HG03575 (cell line): ENCODE measurements at regions not wholly inside any gene's neighbourhood (a gene's known extent, or its start where the extent isn't known, plus 50 kb on each side); places are given as distances from the start of the nearest gene placed in this dataset.

ENCODE experiments used
- ATAC-seq: cut with Tn5 transposase; IDR thresholded peaks from one replicate; pipeline ENCODE4 v1.9.1; 2021; ENCODE audit not compliant: unreplicated experiment, insufficient number of reproducible peaks, low FRiP score; ENCODE audit errors: extremely low read depth

DNA sequence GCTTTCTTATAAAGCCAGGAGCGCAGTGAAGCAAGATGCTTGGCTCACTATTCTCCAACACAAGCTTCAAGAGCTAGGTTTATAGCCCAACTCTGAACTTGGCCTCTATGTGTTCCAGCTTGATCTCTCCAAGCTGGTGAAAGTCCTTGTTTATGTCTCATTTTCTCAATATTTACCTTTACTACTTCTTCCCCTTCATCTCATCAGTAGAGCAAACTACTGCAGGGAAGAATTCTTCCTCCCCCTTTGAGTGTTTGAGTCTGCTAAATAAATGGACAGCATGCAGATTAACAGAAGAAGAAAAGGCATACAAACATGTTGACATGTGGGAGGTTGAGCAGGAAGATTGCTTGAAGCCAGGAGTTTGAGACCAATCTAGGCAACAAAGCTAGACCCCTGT is 460.7 kb downstream of the ZNF608 start:
- no peak for ATAC-seq

DNA sequence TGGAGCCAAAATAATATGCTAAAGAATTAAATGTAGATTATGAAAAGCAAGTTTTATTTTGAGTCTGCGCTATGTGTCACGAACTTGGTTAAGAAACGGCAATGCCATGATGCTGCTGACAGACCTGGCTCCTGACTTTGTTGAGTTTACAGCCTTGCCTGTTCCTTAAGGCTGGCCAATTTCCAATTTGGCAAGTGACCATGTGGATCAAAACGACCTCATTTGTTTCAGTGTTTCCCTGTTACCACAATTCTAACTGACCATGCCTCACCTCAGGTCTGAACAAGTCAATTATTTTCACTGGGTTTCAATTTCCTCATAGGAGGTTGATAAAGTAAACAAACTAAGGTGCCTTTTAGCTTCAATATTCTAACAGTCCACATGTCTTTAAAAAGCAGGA is 461.4 kb downstream of the ZNF608 start:
- no peak for ATAC-seq

DNA sequence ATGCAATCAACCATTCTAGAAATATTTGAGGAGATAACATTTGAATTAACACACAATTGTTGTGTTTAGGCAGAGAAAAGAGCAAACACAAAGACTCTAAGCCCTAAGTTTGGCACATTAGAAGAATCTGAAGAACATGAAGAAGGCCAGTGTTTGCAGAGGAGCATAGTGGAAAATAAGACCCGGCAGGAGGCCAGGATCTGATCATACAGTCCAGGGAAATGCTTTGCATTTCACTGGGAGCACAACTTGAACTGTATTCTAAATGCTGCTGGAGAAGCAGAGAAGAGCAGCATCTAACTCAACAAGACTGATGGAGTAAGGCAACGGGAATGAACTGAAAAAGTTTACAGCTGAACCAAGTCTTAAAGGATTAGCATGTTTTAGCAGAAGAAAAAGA is 463.4 kb downstream of the ZNF608 start:
- no peak for ATAC-seq

DNA sequence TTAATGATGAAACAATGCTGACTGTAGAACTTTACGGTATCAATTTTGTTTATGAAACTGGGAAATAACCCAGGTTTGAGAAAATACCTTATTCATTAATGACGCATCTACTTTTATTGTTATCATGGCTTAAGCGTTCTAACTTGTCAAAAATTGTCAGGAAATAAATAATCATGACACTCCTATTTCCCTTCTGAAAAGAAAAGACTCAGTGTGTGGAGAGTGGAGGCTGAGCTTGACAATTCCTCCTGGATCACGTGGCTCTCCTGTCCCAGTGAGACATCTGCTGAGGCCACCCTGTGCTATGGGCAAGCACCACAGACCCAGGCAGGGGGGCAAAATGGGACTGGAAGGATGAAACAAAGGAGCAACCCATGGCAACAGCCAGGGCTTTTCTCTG is 466.4 kb downstream of the ZNF608 start:
- ATAC-seq: no peak

DNA sequence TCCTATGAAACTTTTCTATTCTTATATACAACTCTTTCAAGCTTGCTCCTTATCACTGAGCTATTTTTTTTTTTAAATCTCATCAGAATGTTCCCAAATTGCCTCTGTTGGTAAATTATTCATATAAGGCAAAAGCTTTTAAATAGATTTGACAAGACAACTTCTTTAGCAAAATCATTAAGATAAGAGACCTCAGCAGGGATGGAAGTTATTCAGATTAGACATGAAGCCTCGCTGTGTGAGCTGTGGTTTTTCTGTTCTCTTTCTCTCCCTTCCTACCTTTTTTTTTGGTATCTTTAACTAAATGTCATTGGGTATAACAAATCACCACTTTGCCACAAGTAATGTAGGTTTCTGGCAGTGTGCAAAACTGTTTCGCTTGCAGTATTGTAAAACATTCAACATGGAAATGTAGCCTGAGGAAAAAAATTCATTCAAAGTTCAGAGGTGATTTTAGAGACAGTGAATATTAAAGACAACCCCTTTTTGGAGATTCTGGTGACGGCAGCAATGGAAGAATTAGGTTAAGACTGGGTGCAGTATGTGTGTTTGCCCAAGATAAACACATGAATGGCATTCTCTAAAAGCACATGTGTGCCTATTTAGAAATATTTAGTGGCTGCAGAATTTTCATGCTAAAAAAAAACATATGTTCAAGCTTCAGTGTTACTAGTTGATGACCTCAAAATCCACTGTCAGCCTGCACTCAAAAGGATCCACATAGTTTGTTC is 467.1 kb downstream of the ZNF608 start:
- no peak for ATAC-seq

DNA sequence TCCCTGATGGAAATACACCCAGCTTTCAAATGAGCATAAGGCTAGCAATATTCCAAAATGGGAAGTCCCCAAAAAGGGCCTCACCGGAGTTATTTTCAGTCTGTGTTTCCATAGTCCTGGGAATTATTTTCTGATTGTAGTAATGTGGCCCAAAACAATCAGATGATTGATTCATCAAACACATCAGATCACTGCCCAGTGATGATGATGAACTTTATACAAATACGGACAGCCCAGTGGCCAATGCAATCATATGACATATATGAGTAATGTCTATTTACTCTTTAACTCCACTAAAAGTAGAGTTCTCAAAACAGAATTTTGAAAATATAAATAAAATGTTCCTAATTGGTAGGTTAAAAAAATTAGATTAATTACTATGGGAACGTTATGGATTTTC is 467.8 kb downstream of the ZNF608 start:
- no peak for ATAC-seq

DNA sequence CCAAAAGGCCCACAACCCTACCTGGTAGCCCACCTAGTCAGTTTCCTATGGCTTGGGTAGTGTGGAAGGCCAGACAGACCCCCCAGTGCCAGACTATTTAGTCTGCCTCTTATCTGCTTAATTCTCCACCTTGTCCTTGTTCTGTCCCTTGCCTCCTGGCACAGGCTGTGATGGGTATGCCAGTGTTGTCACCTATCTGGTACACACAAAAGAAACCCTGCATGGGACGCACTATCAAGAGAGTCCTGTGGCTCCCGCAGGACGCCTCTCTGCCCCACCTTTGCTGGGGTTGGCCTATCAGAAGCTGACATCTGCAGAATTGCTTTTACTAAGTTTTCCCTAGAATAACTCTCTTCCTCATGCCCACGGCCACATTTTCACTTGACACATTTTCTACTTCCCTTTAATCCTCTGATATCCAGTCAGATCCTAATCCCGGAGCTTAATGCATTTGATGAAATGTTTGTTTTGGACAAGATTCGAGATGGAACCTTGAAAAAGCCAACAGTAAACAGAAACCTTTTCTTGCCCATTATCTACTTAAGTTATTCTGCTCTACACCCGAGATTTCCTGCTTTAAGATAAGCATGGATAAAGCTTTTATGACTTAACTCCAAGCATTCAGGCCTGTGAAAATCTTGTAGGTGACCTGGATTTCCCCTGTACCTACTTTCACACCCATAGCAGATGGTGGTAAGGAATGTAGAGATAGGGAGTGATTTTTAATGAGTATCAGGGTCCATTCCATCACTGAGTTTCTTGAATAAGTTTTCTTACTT is 468.5 kb downstream of the ZNF608 start:
- ATAC-seq: no peak

DNA sequence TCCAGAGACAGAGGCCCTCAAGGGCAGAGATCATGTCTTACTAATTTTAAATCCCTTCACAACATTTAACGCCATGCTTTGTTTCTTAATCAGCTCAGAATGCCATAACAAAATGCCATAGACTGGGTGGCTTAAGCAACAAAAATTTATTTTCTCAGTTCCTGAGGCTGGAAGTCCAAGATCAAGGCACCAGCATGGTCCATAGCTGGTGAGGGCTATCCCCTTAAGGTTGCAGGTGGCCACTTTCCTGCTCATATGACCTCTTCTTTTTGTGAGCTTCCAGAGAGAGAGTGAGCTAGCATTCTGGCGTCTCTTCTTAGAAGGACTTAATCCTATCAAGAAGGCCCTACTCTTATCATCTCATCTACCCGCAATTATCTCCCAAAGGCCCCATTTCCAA is 470.3 kb downstream of the ZNF608 start:
- no peak for ATAC-seq

DNA sequence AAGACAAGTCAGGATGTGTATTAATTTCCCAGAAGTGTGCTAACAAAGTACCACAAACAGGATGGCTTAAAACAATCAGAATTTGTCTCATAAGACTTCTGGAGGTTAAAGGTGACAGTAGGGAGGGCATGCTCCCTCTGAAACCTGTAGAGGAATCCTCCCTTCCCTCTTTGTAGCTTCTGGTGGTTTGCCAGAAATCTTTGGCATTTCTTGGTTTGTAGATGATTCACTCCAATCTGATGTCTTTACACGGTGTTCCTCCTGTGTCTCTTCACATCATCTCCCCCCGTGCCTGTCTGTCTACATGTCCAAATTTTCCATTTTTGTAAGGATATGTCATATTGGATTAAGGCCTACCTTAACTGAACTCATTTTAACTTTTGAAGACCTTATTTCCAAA is 471.5 kb downstream of the ZNF608 start:
- no peak for ATAC-seq

DNA sequence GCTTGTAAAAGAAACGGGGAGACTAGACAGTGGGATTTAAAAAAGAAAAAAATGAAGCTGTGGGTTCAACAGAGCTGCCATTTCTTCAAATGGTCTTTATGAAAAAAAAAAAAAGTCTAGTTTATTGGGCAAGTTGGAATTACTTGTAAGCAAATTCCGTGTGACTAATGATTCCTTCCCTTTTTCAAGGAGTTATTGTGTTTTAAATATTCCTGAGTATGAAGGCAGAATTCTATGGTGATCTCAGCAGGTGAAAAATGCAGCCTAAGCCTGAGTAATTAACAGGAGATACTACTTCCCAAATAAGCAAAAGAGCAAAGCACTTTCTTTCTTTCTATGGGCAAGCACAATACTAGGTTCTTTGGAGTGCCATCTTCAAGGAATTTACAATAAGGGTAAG is 481.9 kb downstream of the ZNF608 start:
- no peak for ATAC-seq

DNA sequence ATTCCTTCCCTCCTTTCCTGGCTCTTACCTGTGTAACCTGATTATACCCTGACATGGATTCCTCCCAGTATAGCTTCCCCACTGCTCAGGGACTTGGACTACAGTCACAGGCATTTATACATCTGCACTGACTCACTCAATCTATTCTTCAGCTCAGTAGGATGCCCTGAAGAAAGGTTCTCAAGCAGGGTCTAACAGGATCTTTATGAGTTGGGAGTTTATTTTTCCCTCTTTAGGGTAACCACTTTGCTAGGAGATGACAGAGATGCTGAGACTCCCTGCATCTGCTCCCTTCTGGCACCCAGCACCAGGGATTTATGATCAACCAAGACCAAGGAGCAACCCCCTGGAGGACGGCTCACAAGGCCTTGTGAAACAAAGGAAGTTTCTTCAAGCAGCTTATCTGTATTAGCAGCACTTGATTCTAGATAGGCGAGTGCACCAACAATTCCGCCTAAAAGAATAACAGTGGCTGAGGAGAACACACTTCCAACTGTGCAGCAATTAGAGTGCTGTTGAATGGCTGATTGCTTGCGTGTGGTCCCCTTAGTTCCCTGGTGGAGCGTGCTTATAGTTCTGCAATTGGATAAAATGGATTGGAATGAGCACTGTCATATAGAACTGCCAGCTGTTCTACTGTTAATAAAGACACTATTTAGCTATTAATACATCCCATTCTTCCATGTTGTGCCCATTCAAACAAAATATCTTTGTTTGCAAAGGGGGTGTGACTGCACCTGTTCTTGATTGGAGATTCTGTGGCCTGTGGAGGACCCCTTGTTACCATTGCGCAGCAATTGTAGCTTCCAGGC is 482.6 kb downstream of the ZNF608 start:
- ATAC-seq: no peak

DNA sequence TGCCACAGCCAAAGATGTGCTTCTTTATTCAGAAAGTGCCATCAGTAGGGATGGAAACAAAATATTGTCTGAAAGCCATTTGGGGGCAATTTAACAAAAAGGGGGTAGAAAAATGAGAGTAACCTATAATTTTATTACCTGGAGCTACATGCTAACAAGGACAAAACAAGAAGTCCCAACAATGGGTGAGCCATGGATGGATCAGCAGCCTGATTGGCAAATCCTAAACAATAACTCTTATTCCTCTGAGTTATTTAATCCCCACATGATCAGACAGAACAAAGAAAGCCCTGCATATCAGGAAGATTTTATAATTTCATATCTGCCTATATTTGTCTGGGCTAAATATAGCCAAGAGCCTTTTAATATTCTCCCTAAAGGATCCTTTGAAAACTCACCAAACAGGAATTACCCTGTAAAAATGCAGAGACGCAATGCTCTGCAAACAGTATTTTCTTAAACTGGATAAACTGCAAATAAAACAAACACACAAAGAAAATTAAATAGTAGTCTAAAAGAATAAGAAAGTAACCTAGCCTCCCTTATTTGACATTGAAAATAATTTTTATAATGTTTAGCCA is 483.4 kb downstream of the ZNF608 start:
- no peak for ATAC-seq

DNA sequence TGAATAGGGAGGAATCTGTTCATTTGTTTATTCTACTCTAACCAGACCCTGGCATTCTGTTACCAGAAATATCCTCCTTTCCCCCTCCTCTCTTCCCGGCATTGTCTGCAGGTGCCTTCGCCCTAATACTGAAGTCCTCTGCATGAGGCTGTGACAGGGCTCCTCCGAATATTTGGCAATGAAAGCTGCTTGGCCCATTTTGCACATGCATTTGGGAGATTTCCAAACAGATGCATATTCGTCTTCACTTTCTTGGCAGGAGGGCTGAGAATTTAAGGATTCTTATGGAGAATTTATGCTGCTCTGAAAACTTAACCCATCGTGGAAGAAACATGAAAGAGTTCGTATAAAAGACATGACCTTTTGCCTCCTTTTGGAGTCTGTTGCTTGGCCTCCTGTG is 484.0 kb downstream of the ZNF608 start:
- ATAC-seq: no peak

DNA sequence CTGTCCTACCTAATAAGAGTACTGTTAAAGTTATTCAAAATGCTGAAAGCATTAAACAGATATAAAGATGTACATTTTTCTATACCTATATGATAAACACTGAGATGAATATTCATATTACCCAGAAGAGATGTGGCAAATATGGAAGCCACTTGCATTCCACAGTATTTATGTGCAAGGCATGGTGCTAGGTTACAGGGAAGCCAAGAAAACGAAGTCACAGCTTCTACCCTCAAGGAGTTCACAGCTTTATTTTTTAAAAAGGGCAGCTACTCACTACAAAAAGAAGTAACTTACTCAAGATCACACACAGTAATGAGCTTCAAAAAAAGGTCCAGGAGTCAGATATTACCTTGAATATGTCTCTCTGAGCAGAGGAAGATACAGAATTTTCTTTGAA is 484.6 kb downstream of the ZNF608 start:
- ATAC-seq: no peak

DNA sequence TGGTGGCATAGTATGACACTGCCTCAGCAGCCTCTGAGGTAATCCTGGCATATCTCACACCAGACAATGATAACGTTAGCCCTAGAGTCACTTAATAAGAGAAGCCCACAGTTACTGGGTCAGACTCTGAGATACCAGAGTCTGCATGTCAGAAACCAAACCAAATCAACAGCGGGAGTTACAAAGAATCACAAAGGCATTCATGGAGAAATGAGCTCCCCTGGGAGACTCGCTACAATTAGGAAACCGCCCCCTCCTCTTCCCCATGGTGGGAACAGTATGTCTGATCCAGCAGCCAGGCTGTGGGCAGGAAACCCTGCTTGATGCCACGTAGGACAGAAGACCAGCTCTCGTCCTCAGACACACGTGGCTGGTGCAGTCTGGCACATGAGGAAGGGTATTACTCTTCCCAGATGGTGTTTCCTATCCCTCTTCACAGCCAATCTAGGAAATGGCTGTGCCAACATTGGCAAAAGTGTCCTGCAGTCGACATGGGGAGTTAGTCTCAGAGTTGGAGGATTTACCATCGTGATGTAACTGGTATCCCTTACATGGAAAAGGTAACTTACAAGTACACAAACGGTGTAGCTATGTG is 485.4 kb downstream of the ZNF608 start:
- no peak for ATAC-seq

DNA sequence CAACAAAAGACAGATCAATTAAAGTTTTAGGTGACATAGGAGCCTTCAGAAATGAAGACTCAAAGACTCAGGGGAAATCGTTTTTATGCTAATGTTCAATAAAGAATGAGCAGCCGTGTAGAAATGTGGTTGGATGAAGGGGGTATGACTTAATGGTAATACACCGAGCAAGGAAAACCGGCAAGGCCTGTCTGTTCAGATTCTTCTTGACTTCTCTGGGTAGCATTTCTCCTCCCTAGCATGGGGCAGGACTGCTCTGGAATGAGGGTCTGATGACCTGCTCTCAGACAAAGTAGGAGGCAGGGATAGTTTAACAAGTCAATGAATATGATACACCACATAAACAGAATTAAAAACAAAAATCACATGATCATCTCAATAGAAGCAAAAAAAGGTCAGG is 487.4 kb downstream of the ZNF608 start:
- no peak for ATAC-seq

DNA sequence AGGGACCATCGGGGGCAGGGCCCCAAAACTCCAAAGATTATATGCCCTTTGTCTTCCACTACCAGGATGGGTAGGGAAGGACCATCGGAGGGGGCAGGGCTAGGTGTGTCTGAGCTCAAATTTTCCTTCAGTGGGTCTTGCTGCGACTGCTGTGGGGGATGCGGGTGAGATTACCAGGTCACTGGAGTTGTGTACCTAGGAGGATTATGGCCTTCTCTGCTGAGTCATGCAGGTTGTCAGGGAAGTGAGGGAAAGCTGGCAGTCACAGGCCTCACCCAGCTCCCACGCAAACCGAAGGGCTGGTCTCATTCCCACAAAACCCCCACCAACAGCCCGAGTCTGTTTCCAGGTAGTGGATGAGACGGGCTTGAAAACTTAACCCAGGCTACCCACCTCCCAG is 489.4 kb downstream of the ZNF608 start:
- no peak for ATAC-seq

DNA sequence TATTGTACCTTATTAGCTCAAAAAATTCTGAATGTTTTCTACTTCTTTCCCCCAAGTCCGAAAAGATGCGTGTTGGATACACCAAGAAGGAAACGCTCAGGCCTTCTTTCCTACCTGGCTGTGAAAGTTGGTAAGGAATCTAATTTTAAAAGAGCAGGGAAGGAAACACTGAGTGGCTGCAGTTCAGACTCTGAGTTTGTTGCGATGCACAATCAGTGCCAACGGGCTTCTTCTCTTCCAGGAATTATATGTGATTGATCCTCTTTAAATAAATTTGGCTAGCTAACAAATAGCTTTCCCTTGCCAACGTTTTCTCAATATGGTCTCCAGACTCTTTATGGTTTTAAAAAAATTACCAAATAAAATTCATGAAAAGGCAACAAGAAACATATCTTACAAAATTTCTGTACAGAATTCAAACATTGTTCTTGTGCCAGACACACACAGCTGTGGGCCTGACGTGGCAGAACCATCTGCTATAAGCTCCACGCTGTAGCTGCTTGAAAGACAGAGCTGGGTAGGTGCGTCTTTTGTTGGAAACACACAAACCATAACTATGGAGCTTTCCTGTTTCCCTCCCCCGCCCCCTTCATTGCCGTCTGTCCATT is 493.1 kb downstream of the ZNF608 start:
- no peak for ATAC-seq

DNA sequence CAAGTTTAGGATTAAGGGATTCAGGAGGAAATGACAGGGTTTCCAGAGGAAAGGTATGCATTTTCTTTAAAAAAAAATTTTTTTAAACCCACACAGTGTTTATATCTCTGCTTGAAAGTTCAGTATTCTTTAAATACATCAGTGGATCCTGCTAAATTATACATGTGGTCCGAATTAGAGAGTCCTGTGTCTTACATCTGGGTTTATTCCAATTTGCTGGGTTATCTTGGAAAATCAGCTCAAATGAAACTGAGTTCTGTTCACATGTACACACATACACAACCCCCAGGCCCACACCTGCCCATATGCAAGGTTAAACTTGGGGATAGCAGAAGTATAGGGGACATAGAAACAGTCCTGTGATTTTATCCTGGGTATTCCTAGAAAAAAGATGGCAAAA is 493.7 kb downstream of the ZNF608 start:
- no peak for ATAC-seq
